H1 (cell line): ENCODE measurements at regions not wholly inside any gene's neighbourhood (a gene's known extent, or its start where the extent isn't known, plus 50 kb on each side); places are given as distances from the start of the nearest gene placed in this dataset.

ENCODE experiments used
- FOSL1 ChIP-seq: IDR thresholded peaks from 2 replicates; pipeline ENCODE4 v1.6.1; 2011; ENCODE audit warnings: mild to moderate bottlenecking, low read depth, low read length, moderate library complexity; ENCODE audit not compliant: insufficient read depth
- TCF12 ChIP-seq: IDR thresholded peaks from 2 replicates; pipeline ENCODE4 v1.6.1; 2011; ENCODE audit warnings: low read depth, mild to moderate bottlenecking, low read length
- YY1 ChIP-seq: IDR thresholded peaks from 2 replicates; pipeline ENCODE4 v1.6.1; 2011; ENCODE audit warnings: low read depth, mild to moderate bottlenecking, low read length

DNA sequence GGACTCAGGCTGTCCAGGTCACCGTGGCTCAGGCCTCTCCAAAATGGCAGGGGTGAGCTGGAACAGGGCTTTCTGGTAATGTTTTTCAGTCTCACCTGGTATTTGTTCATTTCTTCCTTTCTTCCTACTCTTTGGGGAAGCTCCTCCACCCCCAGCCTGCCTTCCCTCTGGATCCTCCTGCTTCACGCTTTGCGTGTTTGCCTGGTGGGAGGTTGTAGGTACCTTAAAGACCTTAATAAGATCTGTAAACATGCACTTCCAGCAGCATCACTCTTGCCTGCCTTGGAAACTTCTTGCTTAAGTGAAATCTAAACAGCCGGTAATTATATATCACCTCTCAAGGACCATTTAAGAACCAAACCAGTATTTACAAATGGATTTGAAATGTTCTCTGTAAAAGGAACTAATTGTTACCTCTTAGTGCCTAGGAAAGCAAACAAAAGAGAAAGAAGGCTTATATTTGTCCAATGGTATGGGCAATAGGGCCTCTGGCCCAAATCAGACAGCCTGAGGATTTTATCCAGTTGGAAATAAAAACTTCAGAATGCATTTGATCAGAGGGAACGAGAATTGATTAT is 339.9 kb downstream of the CCSER2 start (continued):
- TF ChIP-seq YY1 (no peak), TCF12 (no peak), FOSL1 (no peak)
